H1 (cell line): ENCODE measurements at regions not wholly inside any gene's neighbourhood (a gene's known extent, or its start where the extent isn't known, plus 50 kb on each side); places are given as distances from the start of the nearest gene placed in this dataset.

Experiments used
- CTCF ChIP-seq, 3 experiments: IDR thresholded peaks; 1 replicate in 2 of 3; 2 replicates in 1 of 3; pipeline versions ENCODE4 v1.5.1 to v1.6.1; 2011; ENCODE audit warnings: low read length in 3 of 3, mild to moderate bottlenecking in 3 of 3, inconsistent platforms in 2 of 3, low read depth in 1 of 3, moderate library complexity in 1 of 3; ENCODE audit not compliant: insufficient read depth in 1 of 3; ENCODE audit errors: control extremely low read depth in 1 of 3
- POLR2AphosphoS5 ChIP-seq: IDR thresholded peaks from 2 replicates; pipeline ENCODE4 v1.6.1; 2011; ENCODE audit warnings: low read depth, low read length

GRCh38 chr10:130905386-130905785, 406.1 kb downstream of the TCERG1L start:
- TF ChIP-seq POLR2AphosphoS5 (no peak), CTCF (IDR thresholded peaks at IDR 0.05; ENCODE audit: control extremely low read depth in 1 of 3, insufficient read depth in 1 of 3, low read depth in 1 of 3, low read length in 3 of 3) (no peak)
